WTC11 (cell line): ENCODE measurements at regions not wholly inside any gene's neighbourhood (a gene's known extent, or its start where the extent isn't known, plus 50 kb on each side); places are given as distances from the start of the nearest gene placed in this dataset.

Experiments
- ATAC-seq: fragments of 200-7000 bp; cut with Tn5 transposase; 2 replicates; pipeline ENCODE4 v1.10.0; 2021; ENCODE audit warnings: mild to moderate bottlenecking, moderate library complexity
- CTCF ChIA-PET: fragments of 300-600 bp; sonication (Branson Sonifier 250); formaldehyde crosslinking; loops from one replicate; lab custom pipeline; 2021; ENCODE audit warnings: antibody characterized with exemption; lab: Charles Lee
- POLR2A ChIA-PET: fragments of 350-600 bp; sonication (Branson Sonifier 250); formaldehyde crosslinking; loops from one replicate; lab custom pipeline; 2021; ENCODE audit warnings: antibody characterized with exemption; lab: Charles Lee
- DNase-seq: peaks from one replicate; pipeline ENCODE4 v3.0.0; 2021; ENCODE audit warnings: low spot score
- H3K27ac Mint-ChIP-seq: 2 replicates; pipeline ENCODE4 v1.8.0; 2021; ENCODE audit warnings: mixed read lengths
- H3K27me3 Mint-ChIP-seq: 2 replicates; pipeline ENCODE4 v1.8.0; 2021; ENCODE audit warnings: low read depth, mild to moderate bottlenecking, moderate library complexity, mixed read lengths
- H3K36me3 Mint-ChIP-seq: 2 replicates; pipeline ENCODE4 v1.8.0; 2021; ENCODE audit warnings: mixed read lengths
- H3K4me1 Mint-ChIP-seq: 2 replicates; pipeline ENCODE4 v1.8.0; 2022; ENCODE audit warnings: mixed read lengths
- H3K4me3 Mint-ChIP-seq: 2 replicates; pipeline ENCODE4 v1.8.0; 2021; ENCODE audit warnings: mild to moderate bottlenecking, moderate library complexity, mixed read lengths
- H3K9me3 Mint-ChIP-seq: 2 replicates; pipeline ENCODE4 v1.8.0; 2021; ENCODE audit warnings: mixed read lengths
- CREM ChIP-seq: sonication (generic); formaldehyde crosslinking; IDR thresholded peaks from 2 replicates; pipeline ENCODE4 v1.8.1; 2022; ENCODE audit warnings: mild to moderate bottlenecking, missing genetic modification reagents, moderate library complexity
- E2F4 ChIP-seq: sonication (generic); formaldehyde crosslinking; IDR thresholded peaks from 2 replicates; pipeline ENCODE4 v1.8.1; 2022; ENCODE audit warnings: low read depth, mild to moderate bottlenecking, moderate library complexity, missing genetic modification reagents, borderline replicate concordance
- FOXP1 ChIP-seq: sonication (generic); formaldehyde crosslinking; IDR thresholded peaks from 2 replicates; pipeline ENCODE4 v1.8.0; 2022; ENCODE audit warnings: missing genetic modification reagents, mild to moderate bottlenecking, moderate library complexity, borderline replicate concordance
- IRF2 ChIP-seq: sonication (generic); formaldehyde crosslinking; IDR thresholded peaks from 2 replicates; pipeline ENCODE4 v1.8.0; 2022; ENCODE audit warnings: low read depth, missing genetic modification reagents, borderline replicate concordance
- MXD4 ChIP-seq: fragments of 250-450 bp; sonication (Bioruptor Pico); IDR thresholded peaks from 2 replicates; pipeline ENCODE4 v1.8.0; 2021; ENCODE audit warnings: mild to moderate bottlenecking, moderate library complexity, borderline replicate concordance
- NFYB ChIP-seq: sonication (generic); formaldehyde crosslinking; conservative IDR thresholded peaks from 2 replicates; pipeline ENCODE4 v1.8.0; 2022; ENCODE audit warnings: low read depth, missing genetic modification reagents
- NR1H2 ChIP-seq: sonication (generic); formaldehyde crosslinking; IDR thresholded peaks from 2 replicates; pipeline ENCODE4 v1.9.0; 2021; ENCODE audit warnings: mild to moderate bottlenecking, moderate library complexity, missing genetic modification reagents
- RORB ChIP-seq: fragments of 250-450 bp; sonication (Bioruptor Pico); IDR thresholded peaks from 2 replicates; pipeline ENCODE4 v1.9.0; 2021; ENCODE audit warnings: mild to moderate bottlenecking
- SOX15 ChIP-seq: fragments of 250-450 bp; sonication (Bioruptor Pico); IDR thresholded peaks from 2 replicates; pipeline ENCODE4 v1.9.0; 2021; ENCODE audit warnings: mild to moderate bottlenecking
- TEAD4 ChIP-seq: sonication (generic); formaldehyde crosslinking; IDR thresholded peaks from 2 replicates; pipeline ENCODE4 v1.8.0; 2022; ENCODE audit warnings: mild to moderate bottlenecking, missing genetic modification reagents
- ZNF138 ChIP-seq: sonication (generic); formaldehyde crosslinking; conservative IDR thresholded peaks from 2 replicates; pipeline ENCODE4 v1.8.1; 2022; ENCODE audit warnings: mild to moderate bottlenecking, moderate library complexity, missing genetic modification reagents
- ZNF219 ChIP-seq: sonication (generic); formaldehyde crosslinking; IDR thresholded peaks from 2 replicates; pipeline ENCODE4 v1.8.0; 2023; ENCODE audit warnings: missing genetic modification reagents, mild to moderate bottlenecking, borderline replicate concordance
- ZNF317 ChIP-seq: sonication (generic); formaldehyde crosslinking; IDR thresholded peaks from 2 replicates; pipeline ENCODE4 v1.8.1; 2023; ENCODE audit warnings: low read depth, mild to moderate bottlenecking, moderate library complexity, missing genetic modification reagents, borderline replicate concordance
- ZSCAN18 ChIP-seq: fragments of 250-450 bp; sonication (Bioruptor Pico); IDR thresholded peaks from 2 replicates; pipeline ENCODE4 v2.1.2; 2022; ENCODE audit warnings: mild to moderate bottlenecking, moderate library complexity
- TF ChIP-seq, protein P1 (sequence below): sonication (generic); formaldehyde crosslinking; IDR thresholded peaks from 2 replicates; pipeline ENCODE4 v1.8.0; 2022; ENCODE audit warnings: mild to moderate bottlenecking, missing genetic modification reagents
- TF ChIP-seq, protein P2 (sequence below): sonication (generic); formaldehyde crosslinking; conservative IDR thresholded peaks from 2 replicates; pipeline ENCODE4 v1.8.1; 2023; ENCODE audit warnings: mild to moderate bottlenecking, low read depth, missing genetic modification reagents, moderate library complexity
- TF ChIP-seq, protein P3 (sequence below): sonication (generic); formaldehyde crosslinking; IDR thresholded peaks from 2 replicates; pipeline ENCODE4 v1.8.1; 2022; ENCODE audit warnings: missing genetic modification reagents, borderline replicate concordance
- TF ChIP-seq, protein P4 (sequence below): sonication (generic); formaldehyde crosslinking; IDR thresholded peaks from 2 replicates; pipeline ENCODE4 v1.8.0; 2023; ENCODE audit warnings: missing genetic modification reagents, mild to moderate bottlenecking, borderline replicate concordance

GRCh38 chr1:243982447-243983018 is 68.5 kb upstream of the ZBTB18 start:
- Mint-ChIP-seq H3K27me3 (no peaks in the 10 kb centered on the region), H3K4me3 (no peak overlapping the region), H3K4me1 (peaks cover 4% of the 10 kb centered on the region), H3K36me3 (no peaks in the 10 kb centered on the region), H3K27ac (no peak overlapping the region), H3K9me3 (peaks cover 5% of the 10 kb centered on the region)
- peak; percentile 40 for DNase-seq
- ChIA-PET CTCF (no interaction called here), POLR2A (no interaction called here)
- peak; percentile 95 for ATAC-seq
- no peak for TF ChIP-seq NFYB (CRISPR knock-in tag)
- TF ChIP-seq, protein P1, sequence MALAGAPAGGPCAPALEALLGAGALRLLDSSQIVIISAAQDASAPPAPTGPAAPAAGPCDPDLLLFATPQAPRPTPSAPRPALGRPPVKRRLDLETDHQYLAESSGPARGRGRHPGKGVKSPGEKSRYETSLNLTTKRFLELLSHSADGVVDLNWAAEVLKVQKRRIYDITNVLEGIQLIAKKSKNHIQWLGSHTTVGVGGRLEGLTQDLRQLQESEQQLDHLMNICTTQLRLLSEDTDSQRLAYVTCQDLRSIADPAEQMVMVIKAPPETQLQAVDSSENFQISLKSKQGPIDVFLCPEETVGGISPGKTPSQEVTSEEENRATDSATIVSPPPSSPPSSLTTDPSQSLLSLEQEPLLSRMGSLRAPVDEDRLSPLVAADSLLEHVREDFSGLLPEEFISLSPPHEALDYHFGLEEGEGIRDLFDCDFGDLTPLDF (CRISPR knock-in tag): no peak
- no peak for TF ChIP-seq IRF2 (CRISPR knock-in tag)
- TF ChIP-seq NR1H2: no peak
- TF ChIP-seq CREM (CRISPR knock-in tag): no peak
- no peak for TF ChIP-seq E2F4 (CRISPR knock-in tag)

DNA sequence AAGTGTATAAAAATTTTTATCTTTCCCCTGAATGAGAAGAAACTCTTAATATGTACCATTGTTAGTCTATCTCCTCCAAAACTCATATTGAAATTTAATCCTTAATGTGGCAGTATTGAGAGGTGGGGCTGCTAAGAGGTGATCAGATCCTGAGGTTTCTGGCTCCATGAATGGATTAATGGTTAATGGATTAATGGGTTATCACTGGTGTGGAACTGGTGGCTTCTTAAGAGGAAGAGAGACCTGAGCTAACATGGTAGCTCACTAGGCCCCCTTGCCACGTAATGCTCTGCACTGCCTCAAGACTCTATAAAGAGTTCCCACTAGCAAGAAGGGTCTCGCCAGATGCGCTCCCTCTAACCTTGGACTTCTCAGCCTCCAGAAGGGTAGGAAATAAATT is 70.6 kb upstream of the ZBTB18 start:
- DNase-seq: no peak
- no peaks in the 10 kb centered on the region for H3K36me3 Mint-ChIP-seq
- no peak for ATAC-seq
- H3K27ac Mint-ChIP-seq: no peak overlapping the region
- H3K4me1 Mint-ChIP-seq: peaks cover 4% of the 10 kb centered on the region
- H3K9me3 Mint-ChIP-seq: no peaks in the 10 kb centered on the region
- POLR2A ChIA-PET: no interaction called here
- CTCF ChIA-PET: interaction anchor here (0.6 to 0.7 kb wide), 2 partner anchors 64 to 1221 kb away, joined by 3 read pairs; no protein-coding TSS in a partner anchor
- no peaks in the 10 kb centered on the region for H3K27me3 Mint-ChIP-seq
- no peak overlapping the region for H3K4me3 Mint-ChIP-seq
- TF ChIP-seq, protein P2, sequence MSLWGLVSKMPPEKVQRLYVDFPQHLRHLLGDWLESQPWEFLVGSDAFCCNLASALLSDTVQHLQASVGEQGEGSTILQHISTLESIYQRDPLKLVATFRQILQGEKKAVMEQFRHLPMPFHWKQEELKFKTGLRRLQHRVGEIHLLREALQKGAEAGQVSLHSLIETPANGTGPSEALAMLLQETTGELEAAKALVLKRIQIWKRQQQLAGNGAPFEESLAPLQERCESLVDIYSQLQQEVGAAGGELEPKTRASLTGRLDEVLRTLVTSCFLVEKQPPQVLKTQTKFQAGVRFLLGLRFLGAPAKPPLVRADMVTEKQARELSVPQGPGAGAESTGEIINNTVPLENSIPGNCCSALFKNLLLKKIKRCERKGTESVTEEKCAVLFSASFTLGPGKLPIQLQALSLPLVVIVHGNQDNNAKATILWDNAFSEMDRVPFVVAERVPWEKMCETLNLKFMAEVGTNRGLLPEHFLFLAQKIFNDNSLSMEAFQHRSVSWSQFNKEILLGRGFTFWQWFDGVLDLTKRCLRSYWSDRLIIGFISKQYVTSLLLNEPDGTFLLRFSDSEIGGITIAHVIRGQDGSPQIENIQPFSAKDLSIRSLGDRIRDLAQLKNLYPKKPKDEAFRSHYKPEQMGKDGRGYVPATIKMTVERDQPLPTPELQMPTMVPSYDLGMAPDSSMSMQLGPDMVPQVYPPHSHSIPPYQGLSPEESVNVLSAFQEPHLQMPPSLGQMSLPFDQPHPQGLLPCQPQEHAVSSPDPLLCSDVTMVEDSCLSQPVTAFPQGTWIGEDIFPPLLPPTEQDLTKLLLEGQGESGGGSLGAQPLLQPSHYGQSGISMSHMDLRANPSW (CRISPR knock-in tag): no peak
- TF ChIP-seq E2F4 (CRISPR knock-in tag) (no peak), ZNF219 (CRISPR knock-in tag) (no peak), ZNF317 (CRISPR knock-in tag) (no peak), IRF2 (CRISPR knock-in tag) (no peak), FOXP1 (CRISPR knock-in tag) (no peak), ZNF138 (no peak), MXD4 (no peak), RORB (CRISPR knock-in tag) (no peak), ZSCAN18 (no peak), SOX15 (CRISPR knock-in tag) (no peak), TEAD4 (CRISPR knock-in tag) (no peak)
- TF ChIP-seq, protein P1 (CRISPR knock-in tag): no peak
- TF ChIP-seq, protein P3, sequence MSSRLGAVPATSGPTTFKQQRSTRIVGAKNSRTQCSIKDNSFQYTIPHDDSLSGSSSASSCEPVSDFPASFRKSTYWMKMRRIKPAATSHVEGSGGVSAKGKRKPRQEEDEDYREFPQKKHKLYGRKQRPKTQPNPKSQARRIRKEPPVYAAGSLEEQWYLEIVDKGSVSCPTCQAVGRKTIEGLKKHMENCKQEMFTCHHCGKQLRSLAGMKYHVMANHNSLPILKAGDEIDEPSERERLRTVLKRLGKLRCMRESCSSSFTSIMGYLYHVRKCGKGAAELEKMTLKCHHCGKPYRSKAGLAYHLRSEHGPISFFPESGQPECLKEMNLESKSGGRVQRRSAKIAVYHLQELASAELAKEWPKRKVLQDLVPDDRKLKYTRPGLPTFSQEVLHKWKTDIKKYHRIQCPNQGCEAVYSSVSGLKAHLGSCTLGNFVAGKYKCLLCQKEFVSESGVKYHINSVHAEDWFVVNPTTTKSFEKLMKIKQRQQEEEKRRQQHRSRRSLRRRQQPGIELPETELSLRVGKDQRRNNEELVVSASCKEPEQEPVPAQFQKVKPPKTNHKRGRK (CRISPR knock-in tag): no peak
- TF ChIP-seq, protein P4, sequence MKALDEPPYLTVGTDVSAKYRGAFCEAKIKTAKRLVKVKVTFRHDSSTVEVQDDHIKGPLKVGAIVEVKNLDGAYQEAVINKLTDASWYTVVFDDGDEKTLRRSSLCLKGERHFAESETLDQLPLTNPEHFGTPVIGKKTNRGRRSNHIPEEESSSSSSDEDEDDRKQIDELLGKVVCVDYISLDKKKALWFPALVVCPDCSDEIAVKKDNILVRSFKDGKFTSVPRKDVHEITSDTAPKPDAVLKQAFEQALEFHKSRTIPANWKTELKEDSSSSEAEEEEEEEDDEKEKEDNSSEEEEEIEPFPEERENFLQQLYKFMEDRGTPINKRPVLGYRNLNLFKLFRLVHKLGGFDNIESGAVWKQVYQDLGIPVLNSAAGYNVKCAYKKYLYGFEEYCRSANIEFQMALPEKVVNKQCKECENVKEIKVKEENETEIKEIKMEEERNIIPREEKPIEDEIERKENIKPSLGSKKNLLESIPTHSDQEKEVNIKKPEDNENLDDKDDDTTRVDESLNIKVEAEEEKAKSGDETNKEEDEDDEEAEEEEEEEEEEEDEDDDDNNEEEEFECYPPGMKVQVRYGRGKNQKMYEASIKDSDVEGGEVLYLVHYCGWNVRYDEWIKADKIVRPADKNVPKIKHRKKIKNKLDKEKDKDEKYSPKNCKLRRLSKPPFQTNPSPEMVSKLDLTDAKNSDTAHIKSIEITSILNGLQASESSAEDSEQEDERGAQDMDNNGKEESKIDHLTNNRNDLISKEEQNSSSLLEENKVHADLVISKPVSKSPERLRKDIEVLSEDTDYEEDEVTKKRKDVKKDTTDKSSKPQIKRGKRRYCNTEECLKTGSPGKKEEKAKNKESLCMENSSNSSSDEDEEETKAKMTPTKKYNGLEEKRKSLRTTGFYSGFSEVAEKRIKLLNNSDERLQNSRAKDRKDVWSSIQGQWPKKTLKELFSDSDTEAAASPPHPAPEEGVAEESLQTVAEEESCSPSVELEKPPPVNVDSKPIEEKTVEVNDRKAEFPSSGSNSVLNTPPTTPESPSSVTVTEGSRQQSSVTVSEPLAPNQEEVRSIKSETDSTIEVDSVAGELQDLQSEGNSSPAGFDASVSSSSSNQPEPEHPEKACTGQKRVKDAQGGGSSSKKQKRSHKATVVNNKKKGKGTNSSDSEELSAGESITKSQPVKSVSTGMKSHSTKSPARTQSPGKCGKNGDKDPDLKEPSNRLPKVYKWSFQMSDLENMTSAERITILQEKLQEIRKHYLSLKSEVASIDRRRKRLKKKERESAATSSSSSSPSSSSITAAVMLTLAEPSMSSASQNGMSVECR: no peak
